ENCODE measurements at regions not wholly inside any gene's neighbourhood (a gene's known extent, or its start where the extent isn't known, plus 50 kb on each side); places are given as distances from the start of the nearest gene placed in this dataset.
"Not testable (repeated sequence)": the region's sequence is repeated elsewhere in the genome, so short reads cannot be mapped to it uniquely, and the experiment has no call there.

DNA sequence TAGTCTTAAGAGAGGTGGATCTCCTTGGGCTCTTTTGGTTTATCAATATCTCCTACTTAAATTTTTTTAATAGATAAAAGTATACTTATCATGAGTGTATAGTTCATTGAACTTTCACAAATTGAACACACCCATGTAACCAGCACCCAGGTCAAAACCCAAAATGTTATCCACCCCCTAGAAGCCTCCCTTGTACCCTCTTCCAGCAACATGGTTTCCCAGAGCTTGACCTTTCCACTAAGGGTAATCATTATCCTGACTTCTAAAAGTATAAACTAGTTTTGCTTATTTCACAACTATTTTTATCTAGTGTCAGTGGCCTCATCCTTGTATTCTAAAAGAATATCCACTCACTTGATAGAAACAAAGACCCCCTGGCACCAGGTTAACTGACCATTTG is 106.8 kb downstream of the MDH1 start:
- no peak for DNase-seq (ENCODE audit: low read depth)

DNA sequence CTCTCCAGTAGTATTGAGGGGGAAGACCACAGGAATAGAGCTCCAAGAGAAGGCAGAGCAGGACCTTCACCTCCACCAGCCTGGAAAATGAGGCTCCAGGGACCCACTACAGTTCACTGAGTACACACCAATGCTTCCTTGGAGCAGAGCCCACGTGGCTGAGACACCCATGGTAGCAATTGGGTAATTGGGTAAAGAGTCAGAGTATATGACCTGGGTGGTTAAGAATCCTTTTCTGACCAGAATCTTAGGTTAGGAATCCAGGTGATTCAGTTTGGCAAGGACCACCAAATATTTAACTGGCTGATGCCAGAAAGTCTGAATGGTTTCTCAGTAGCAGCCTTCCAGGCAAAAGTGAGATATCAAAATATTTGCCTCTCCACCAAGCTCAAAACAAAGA is 107.7 kb downstream of the MDH1 start:
- no peak for DNase-seq (ENCODE audit: low read depth)

DNA sequence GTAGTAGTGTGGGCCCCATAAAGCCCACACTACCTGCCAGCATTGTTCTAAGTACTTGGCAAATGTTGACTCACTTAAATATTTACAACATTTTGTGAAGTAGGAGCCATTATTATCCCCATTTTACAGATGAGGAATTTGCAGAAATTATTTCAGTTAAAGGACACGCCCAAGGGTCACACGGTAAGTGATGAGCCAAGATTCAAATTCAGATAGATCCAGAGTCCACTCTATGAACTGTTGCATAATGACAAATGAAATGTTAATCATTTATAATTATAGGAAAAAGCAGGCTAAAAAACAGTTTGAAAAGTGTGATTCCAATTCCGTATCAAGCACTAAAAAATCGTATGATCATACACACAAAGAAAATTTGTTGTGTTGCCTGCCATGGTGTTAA is 108.4 kb downstream of the MDH1 start:
- no peak for DNase-seq (ENCODE audit: low read depth)

DNA sequence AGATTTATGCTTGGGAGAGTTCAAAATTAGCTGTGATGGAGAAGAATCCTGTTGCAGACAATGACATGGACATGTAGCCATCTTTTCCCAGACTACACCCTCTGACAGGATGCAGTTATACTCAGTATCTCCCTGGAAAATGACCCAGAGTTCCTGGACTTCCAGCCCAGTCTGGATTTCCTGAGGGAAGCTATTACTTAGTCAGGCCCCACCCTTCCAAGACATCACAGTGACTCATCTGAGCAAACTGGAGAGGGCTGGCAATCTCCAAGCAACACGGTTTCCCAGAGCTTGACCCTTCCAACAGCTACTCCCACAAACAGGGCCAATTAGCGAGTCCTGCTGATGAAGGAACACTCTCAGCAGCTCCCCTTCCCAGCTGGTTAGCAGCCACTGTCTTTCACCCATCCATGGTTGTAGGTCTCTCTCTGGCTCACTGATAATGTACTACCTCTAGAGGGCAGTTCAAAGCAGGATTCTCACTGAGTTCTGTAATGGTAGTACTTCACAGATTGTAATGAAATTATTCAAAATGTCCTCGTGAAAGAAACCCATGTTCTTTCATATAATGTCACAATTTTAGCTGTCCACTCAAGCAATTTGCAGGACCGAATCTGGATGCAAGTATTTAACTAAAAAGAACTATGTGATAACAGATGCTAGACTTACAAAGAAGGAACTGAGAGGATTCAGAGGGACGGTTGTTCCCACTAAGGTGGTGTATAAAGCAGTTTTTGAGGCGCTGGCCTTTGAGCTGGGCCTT is 110.2 kb downstream of the MDH1 start:
- peak; percentile 50 for DNase-seq (ENCODE audit: low read depth)

DNA sequence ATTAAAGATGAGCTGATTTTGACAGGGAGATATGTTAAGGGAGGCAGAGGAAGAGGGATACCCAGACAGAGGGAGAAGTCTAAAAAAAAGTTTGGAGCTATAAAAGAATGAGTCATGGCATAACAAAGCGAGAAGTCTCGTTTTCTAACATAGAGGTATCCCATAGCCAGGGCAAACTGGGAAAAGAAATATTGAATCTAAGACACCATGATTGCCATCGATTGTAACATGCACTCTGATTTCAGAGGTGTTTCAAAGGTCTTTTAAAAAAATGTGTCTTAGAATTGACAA is 110.7 kb downstream of the MDH1 start:
- DNase-seq (ENCODE audit: low read depth): no peak

DNA sequence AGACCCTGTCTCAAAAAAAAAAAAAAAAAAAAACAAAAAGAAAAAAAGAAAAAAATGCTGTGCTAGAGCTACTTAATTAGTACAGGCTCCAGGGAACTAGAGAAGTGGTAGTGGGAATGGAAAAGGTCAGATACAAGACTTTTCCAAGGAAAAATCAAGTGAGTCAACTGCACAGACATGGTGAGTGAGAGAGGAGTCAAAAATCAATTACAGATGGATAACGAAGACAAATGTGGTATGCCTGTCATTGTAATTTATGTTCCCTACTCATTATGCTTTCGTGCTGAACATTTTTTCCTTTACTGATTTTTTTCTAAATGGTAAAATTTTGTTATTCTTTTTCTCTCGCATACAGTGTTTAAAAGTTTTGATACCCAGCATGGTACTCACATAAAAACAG is 111.5 kb downstream of the MDH1 start:
- DNase-seq (ENCODE audit: low read depth): no peak

DNA sequence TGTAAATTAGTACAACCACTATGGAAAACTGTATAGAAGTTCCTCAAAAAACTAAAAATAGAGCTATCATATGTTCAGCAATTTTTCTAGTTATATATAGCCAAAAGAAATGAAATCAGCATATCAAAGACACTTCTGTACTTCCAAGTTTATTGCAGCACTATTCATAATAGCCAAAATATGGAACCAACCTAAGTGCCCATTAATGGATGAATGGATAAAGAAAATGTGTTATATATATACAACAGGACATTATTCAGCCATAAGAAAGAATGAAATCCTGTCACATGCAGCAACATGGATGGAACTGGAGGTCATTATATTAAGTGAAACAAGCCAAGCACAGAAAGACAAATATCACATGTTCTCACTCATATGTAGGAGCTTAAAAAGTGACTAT is 112.6 kb downstream of the MDH1 start:
- no peak for DNase-seq (ENCODE audit: low read depth)

DNA sequence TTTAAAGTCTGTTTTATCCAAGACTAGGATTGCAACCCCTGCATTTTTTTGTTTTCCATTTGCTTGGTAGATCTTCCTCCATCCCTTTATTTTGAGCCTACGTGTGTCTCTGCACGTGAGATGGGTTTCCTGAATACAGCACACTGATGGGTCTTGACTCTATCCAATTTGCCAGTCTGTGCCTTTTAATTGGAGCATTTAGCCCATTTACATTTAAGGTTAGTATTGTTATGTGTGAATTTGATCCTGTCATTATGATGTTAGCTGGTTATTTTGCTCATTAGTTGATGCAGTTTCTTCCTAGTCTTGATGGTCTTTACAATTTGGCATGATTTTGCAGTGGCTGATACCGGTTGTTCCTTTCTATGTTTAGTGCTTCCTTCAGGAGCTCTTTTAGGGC is 117.3 kb downstream of the MDH1 start:
- not testable (repeated sequence) for DNase-seq (ENCODE audit: low read depth)

DNA sequence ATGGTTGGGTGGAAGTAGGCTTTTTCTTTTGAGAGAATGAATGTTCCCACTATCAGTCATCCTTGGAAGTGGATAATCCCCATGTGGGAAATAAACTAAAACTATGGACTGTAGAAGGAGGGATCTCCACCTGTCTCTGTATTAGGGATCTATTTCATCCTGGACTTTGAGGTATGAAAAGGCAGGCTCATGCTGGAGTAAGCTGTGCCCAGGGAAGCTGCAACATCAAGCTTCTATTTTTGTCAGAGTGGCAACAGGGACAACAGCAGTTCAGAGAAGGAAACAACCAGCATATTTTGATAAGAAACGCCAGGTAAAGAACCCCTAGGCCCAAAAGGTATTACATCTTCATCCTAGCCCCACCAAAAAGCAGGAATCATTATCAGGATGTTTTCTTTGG is 122.0 kb downstream of the MDH1 start:
- DNase-seq (ENCODE audit: low read depth): no peak

DNA sequence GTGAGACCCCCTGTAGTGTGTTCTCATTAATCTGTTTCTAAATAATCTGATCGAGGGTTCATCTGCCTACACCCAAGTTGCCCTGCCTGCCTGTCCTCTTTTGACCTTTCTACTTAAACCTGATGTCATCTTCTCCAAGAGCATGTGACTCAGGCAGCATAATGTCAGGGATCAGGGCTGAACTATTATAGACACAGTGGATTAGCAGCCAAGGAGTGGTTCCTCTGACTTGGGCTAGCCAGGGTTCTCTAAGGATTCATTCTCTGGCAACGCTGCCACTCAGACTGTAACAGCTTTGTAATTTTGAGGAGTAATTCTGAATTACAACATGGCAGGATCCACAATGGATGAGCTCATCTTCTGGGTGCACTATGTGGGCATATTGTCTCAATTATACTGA is 124.0 kb downstream of the MDH1 start:
- no peak for DNase-seq (ENCODE audit: low read depth)

DNA sequence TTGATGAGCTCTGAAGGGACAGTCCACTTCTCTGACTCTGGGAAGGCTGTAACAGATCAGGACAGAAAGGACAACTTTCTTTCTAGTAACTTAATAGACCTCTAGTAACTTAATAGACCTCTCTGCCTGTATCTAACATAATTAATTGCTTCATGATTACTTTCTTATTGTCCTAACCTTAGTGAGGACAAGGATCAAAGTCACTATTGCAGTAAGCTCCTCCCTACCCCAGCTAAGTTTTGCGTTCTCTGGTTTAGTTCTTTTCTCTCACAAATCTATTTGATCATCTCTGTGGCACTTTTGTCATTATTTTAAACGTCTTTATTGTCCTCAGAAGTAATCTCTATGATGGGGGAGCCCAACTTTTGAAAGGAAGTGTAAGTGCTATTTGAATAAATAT is 125.5 kb upstream of the UGP2 start:
- DNase-seq (ENCODE audit: low read depth): no peak

DNA sequence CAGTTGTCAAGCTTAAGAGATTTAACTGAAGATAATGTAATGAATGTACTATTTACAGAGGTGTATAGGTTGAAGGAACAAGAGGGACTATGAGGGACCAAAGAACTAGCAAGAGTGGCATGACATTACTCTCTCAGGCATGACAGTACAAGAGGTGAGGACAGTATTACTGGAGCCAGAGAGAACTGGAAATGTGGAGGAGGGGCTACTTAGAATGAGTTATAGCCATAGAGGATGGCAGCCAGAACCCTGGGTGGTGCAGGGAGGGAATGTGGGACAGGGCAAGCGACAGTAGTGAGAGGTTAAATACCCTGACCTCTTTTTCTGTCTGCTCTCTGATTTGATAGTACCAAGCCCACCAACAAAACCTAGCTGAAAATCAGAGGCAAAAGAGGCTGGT is 122.6 kb upstream of the UGP2 start:
- no peak for DNase-seq (ENCODE audit: low read depth)

DNA sequence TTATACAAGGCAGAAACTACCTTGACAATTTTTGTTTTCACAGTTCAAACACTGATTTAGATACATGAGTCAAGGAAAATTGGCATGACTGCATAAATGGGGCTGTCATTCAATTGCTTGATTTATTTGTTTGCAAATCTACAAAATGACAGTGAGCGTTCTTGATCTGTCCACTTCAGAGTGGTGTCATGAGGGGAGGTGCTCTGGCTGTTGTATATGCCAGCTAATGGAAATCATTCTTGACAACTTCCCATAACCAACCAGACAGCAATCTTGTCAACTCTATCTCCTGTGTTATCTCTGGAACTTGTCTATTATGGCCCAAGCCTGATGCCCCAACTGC is 120.6 kb upstream of the UGP2 start:
- no peak for DNase-seq (ENCODE audit: low read depth)

DNA sequence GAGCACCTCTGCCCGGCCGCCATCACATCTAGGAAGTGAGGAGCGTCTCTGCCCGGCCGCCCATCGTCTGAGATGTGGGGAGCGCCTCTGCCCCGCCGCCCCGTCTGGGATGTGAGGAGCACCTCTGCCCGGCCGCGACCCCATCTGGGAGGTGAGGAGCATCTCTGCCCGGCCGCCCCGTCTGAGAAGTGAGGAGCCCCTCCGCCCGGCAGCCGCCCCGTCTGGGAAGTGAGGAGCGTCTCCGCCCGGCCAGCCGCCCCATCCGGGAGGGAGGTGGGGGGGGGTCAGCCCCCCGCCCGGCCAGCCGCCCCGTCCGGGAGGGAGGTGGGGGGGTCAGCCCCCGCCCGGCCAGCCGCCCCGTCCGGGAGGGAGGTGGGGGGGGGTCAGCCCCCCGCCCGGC is 119.4 kb upstream of the UGP2 start:
- DNase-seq (ENCODE audit: low read depth): not testable (repeated sequence)

DNA sequence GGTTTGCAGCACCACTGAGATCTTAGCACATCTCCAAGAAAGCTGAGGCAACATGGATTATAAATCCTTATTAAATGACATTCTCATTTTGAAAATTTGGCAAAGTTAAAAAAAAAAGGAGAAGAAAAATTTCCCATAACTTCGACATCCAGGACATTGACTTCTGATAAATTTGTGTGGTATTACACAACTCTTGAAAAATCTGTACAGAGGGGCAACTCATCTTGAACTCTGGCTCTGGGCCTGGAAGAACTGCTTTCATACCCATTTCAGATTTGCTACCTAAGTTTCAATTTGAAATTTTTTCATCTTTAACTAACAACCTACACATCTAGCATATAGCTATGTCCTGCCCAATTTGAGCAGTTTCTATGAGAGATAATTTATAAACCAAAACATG is 118.0 kb upstream of the UGP2 start:
- no peak for DNase-seq (ENCODE audit: low read depth)

DNA sequence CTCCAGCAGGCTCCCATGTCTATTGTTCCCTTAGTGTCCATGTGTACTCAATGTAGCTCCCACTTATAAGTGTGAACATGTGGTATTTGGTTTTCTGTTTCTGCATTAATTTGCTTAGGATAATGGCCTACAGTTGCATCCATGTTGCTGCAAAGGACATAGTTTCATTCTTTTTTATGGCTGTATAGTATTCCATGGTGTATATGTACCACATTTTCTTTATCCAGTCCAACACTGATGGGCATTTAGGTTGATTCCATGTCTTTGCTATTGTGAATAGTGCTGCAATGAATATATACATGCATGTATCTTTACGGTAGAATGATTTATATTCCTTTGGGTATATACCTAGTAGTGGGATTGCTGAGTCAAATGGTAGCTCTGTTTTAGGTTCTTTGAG is 116.5 kb upstream of the UGP2 start:
- DNase-seq (ENCODE audit: low read depth): not testable (repeated sequence)

DNA sequence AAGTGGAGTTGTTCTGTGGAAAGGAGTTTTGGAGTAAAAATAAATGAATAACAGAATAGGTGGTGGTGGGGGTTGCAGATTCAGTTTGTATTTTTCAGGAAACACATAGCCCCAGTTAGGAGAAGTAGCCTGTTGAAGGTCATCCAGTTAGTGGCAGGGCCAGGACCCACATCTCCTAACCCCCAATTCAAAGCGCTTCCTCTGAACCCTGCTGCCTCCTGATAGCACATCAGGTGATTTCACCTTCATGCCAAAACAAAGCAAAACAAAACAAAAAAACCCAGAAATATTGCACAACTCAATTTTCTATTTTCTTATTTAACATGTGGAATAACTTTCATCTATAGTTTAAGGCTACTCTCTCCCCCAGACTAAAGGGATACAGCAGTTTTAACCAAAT is 112.3 kb upstream of the UGP2 start:
- DNase-seq (ENCODE audit: low read depth): no peak

DNA sequence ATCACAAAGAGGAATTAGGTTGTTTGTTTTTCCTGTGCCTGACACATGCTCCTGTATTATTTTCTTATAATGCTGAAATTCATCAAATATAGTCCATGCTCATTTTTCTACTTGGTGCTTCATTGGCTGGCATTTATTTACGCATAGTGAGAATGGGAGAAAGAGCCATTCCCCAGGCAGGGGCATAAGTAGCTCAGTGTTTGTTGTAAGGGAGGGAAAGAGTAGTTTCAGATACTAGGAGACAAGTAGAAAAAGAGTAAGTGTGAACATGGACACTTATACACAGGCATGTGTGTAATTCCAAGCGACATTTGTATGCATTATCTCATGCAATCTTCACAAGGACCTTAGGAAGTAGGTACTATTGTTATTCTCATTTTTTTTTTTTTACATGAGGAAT is 111.9 kb upstream of the UGP2 start:
- DNase-seq (ENCODE audit: low read depth): no peak

DNA sequence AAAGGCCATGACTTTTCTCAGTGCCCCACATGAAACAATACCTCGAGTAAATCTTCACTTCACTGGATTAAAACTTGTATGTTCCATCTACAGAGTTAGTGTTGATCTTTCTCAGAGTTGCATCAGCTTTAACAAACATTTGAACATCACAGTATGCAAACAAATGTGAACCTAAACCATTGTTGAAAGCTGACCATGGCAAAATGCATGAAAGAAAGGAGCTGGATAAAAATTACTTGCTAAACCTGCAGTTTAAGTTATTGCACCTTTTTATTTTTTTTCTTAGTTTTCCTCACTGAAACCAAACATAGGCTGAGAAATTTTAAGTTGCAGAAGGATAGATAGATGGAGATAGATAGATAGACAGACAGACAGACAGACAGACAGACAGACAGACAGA is 107.2 kb upstream of the UGP2 start:
- no peak for DNase-seq (ENCODE audit: low read depth)

DNA sequence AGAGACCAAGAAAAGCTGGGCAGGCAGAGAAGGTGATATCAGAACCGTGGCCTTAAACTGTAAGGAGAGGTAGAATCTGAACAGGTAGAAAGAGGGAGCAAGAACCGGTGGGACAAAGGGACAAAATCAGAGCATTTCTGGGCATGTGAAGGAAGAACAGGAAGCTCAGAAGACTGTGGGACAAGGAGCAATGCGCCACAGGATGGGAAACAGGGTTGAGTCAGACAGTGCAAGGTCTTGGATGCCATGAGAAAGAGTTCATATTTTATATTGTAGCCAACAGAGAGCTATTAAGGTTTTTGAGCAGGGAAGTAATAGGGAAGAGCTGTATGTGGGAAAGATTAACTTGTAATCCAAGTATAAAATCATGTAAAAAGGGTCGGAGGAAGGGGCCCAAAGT is 106.4 kb upstream of the UGP2 start:
- no peak for DNase-seq (ENCODE audit: low read depth)

DNA sequence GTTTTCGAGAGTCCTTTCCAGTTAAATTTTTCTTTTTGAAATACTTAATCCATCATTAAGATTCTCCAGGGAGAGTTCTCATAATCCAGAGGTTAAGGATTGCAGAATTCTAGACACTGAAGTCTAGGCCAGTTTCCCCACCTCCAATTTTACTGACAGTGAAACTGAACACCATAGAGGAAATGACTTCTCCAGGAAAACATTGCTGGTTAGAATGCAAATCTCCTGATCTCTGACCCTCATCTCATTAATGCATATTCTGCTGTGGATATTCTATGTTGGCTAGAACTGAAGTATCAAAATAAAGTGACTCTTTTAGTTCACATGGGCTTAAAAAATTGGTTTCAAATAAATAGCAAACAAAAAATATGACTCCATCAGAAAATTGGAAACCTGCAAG is 105.8 kb upstream of the UGP2 start:
- DNase-seq (ENCODE audit: low read depth): no peak

DNA sequence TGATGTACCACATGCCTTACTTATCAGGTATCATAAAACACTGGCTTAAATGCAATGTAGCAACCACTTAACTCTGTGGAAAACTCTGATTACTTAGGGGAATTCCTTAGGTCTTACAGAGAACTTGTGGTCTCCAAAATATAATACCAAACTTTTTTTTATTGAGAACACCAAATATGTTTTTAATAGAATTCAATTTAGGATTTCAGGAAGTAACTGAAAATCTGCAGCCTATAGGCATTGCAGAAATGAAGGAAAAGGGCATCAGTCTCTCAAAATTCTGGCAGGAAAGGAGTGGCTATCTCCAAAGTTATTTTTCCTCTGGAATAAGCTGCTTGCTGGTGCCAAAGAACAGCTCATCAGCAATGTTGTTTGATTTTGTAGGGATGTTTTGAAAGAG is 105.3 kb upstream of the UGP2 start:
- no peak for DNase-seq (ENCODE audit: low read depth)

DNA sequence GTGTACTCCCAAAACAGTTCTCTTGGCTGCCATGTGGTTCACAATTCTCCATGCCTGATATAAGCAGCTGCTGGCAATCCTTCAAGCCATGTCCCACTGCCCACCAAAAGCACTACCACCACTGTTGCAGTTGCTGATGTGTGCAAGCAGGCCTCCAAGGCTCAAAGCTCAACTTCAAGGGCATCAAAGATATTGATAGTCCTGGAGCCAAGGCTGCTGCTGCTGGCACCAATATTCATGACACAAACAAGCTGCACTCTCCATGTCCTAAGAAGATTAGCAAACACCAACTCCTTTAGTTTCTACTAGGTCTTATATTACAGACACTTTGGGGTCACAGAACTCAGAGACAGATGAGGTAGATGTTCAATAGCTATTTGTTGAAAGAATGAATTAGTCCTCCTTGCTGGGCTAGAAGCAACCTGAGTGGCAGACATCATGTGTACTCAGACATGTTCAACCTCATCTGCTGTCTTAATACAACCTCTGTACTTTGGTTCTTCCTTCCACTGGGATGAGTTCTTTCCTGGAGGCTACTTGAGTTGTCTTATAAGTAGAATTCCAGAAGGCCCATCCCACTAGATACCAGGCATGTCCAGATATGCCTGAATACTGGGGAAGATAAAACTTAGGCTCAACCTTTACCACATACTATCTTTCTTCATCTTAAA is 104.5 kb upstream of the UGP2 start:
- DNase-seq (ENCODE audit: low read depth): no peak

DNA sequence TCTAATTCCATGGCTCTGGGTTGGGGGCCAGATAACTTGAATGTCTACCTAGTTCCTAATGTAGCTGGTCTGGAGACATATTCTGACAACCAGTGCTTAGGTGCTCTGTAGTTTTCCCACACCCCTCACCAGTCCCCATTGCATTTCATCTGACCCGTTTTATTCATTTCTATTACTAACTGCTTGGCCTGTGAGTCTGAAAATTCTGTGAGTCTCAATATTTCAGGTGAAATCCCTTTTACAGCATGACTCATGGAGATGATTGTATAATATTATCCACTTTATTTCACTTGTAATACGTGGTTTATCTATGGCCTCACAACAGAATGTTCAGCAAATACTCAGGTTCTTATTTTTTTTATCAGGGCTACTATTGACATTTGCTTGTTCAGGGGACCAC is 103.7 kb upstream of the UGP2 start:
- no peak for DNase-seq (ENCODE audit: low read depth)

Data from non-pigmented ciliary epithelial cell (primary cell).